AG20443 (cell line): ENCODE measurements at regions not wholly inside any gene's neighbourhood (a gene's known extent, or its start where the extent isn't known, plus 50 kb on each side); places are given as distances from the start of the nearest gene placed in this dataset.
"Not testable (repeated sequence)": the region's sequence is repeated elsewhere in the genome, so short reads cannot be mapped to it uniquely, and the experiment has no call there.

Experiments used
- DNase-seq: peaks from one replicate; pipeline ENCODE4 v3.0.0; 2012; ENCODE audit warnings: low spot score, mixed read lengths

DNA sequence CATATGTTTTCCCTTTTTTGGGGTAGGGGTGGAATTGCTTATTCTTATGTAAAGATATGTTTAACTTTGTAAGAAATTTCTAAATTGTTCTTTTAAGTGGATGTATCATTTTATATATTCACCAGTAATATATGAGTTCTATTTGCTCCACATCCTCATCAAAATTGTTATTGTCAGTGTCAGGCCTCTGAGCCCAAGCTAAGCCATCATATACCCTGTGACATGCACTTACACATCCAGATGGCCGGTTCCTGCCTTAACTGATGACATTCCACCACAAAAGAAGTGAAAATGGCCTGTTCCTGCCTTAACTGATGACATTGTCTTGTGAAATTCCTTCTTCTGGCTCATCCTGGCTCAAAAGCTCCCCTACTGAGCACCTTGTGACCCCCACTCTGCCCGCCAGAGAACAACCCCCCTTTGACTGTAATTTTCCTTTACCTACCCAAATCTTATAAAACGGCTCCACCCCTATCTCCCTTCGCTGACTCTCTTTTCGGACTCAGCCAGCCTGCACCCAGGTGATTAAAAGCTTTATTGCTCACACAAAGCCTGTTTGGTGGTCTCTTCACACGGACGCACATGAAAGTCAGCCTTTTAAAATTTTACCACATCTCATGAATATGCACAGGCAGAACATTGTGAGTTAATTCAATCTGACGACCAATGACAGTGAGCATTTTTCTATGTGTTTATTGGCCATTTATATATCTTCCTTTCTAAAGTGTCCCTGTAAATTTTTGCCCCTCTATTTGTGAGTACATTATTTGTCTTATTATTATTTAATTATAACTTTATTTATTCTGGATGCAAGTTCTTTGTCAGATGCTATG is 176.8 kb downstream of the CDC14C start:
- not testable (repeated sequence) for DNase-seq

GRCh38 chr7:49102411-49102810 is 178.1 kb downstream of the CDC14C start:
- DNase-seq = no peak

GRCh38 chr7:49111706-49112105 is 187.4 kb downstream of the CDC14C start:
- DNase-seq = no peak

- no peak for DNase-seq
Observed at GRCh38 chr7:49112222-49112621, 187.9 kb downstream of the CDC14C start.

DNA sequence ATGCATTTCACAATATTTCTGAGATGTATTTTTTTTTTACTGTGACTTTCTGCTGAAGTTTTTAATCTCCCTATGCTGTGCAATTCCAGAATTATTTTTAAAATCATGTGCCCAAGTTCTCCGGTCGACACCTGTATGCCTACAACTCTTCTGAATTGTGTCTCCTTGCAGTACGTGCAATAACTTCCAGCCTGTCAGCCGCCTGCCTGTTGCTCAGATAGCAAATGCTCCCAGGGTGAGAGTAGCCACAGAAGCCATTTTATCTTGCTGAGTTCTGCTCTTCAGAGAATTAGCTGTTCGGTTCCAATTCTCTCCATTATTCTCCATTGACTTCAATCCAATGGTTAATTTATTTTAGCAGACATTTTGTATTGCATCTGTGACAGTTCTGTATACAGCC is 188.3 kb downstream of the CDC14C start:
- no peak for DNase-seq

- DNase-seq = no peak
Observed at GRCh38 chr7:49119706-49120105, 195.4 kb downstream of the CDC14C start.

DNA sequence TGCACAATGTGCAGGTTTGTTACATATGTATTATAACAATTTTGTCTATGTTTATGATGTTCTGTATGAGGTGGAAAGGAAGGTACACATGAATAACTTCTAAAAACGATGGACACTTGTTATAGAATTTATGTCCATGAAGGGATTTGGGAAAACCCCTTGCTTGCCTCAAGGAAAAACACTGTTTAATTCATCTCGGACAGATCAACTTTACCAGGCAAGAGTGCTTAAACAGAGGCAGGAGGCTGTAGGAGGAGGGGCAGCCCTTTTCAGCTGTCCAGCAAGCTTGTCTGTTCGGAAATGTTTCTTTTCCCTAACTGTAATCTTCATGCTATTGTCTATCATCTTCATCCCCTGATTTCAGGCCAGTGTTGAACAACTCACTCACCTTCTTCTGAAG is 200.9 kb downstream of the CDC14C start:
- no peak for DNase-seq

DNA sequence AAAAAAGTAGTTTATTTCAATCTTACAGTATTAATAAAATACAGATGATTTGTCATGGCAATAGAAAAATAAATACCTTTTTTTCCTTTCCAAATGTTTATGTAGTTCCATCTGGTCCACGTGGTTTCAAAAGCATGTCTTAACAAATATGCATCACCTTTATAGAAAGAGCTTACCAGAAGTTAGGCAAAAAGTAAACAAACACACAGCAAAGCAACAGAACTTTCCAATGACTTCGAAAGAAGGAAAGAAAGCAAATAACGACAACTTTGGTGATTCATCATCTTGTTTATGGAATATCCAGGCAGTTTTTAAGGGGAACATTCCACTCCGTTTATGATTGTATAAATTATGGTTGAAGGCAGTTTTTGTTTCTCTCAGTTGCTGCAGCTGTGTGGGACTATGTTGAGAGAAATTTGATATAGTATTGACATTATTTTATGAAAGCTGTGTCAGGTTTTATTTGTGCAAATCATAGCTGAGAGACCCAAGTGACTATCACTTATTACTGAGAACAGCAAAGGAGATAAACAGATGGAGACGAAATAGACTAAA is 203.1 kb downstream of the CDC14C start:
- no peak for DNase-seq

DNA sequence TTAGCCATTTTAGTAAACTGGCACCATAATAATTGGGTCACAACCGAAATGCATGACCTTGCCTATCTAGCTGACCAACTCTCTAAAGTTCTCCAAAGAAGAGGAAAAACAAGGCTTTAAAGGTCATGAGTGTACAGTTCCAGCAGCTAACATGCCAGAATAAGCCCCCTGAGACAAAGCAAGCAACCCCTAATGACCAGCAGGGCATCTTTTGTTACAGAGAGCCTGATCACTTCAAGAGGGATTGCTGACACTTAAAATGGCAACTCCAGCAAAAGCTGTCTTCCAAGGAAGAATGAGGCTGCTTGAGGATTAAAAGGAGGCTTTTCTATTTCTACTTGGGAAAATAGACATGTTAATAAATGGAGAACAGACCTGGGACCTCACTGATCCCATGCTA is 213.6 kb downstream of the CDC14C start:
- DNase-seq = no peak

DNA sequence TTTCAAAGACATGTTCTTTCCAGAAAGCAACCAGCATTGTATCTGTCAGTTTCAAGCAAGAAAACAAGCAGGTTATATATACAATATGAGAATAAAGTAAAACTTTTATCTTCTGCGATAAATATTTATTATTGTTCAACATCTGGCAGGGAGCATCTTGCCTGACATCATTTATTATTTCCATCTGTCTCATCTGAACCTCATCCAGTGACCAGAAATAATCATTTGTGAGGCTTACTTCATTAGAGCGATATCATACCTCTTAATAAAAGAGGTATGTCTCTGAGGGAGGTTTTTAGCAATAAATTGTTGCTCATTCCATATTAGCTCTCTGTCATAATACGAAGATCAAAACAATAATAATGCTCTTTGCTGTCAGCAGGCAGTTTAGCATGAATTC is 226.1 kb downstream of the CDC14C start:
- DNase-seq = no peak

- no peak for DNase-seq
Observed at GRCh38 chr7:49151146-49151545, 226.8 kb downstream of the CDC14C start.

DNA sequence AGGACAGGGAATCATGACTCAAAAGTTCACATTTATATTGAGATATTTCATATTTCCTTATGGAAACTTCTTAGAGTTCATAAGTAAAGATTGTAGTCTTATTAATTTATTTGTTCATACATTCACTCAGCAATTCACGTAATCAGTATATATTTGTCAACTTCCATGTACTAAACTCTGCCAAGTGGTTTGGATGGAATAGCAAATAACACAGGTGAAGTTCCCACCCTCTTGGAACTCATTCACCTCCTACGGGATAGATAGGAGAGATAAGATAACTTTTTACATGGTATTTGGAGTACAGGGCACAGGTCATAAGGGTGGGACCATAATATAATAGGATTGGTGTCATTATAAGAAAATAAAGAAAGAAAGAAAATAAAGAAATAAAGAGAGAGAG is 234.0 kb downstream of the CDC14C start:
- no peak for DNase-seq

- DNase-seq = no peak
Observed at GRCh38 chr7:49159536-49159935, 235.2 kb downstream of the CDC14C start.

DNA sequence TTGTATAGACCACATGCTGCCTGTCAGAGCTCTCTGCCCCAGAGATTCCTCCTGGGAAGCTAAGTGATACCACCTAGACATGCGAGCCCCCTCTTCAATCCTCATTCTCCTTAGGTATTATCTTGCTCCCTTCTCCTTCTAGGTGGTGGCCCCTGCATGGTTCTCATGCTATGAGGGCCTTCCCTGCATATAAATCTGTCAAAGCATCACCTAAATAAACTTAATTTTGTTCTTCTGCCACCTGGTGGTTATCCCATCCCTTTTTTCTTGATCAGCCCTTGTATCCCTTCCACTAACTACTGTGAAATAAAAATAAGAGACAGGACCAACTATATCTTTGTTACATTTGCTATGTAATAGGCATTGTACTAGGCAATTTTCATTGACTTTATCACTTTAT is 242.1 kb downstream of the CDC14C start:
- no peak for DNase-seq

GRCh38 chr7:49172639-49173038 is 248.3 kb downstream of the CDC14C start:
- DNase-seq = no peak

DNA sequence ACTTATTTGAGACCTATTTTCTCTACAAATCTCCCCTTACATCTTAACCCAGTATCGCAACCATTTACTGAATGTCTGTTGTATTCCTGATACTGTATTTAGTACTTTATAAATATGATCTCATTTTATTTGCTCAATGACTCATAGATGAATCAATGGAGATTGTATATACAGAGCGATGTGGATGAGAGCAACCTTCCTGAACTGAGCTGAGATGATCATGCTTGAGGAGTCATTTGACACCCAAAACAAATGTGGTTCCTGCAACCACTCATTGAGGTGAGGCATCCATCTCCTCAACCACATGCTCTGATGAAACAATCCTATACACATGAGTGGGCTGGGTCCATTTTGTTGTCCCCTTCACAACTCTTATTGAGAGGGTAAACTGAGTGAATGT is 250.0 kb downstream of the CDC14C start:
- DNase-seq = no peak

DNA sequence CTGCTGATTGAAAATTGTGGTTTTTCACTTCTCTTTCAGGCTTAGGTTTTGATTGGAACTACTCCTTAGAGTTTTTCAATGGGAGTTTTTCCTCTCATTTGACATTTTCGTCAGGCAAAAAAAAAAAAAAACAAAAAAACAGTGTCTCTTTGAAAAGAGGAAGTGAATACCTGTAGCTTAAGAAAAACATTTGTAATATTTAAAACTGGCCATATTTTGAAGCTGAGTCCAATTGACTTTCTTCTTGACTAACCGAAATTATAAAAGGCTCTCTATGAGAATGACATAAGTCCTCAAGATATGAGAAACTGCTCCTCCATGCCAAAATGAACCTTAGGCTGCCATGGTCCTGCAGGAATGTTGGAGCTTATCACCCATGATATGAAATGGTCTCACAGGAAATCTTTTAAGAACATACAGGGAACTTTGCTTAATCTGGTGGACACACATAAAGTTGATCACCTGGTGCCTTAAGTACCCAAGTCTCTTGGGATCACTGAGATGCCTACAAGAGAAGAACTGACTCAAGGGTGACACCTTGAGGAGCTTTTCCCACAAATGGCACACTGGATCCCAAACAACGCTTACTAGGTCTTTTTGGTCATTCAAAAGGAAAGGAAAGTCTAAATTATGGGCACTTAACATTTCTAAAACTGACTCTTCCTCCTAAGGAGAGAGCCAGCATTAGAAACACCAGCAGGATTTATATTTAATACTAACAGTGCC is 263.4 kb downstream of the CDC14C start:
- DNase-seq = no peak

DNA sequence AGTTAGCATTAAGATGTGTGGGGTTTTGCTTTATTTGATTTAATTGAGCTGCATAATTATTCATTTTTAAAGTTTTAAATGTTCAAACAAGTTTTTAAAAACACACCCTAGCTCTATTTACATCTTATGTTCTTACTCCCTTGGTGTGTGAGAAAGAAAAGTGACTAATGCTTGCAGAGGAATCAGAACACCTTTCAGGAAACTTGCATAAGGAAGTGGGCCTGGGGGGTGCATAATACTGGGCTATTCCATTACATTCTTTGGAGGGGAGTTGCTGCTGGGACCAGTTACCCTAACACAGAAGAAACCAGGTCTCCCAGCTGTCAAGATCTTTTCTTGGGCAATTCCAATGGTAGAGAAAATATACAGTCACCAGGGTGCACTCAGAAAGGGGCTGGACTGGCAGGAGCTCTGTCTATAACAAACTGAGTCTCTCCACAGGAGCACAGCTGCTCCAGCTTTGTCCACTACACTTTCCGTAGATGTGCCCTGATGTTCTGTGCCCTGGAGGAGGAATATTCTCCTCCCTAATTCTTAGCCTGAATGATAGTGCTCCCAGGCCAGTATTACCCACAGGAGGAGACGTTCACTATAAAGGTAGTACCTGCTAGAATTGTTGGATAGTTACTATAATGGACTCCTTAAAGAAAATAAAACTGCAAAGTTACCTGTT is 304.2 kb downstream of the CDC14C start:
- no peak for DNase-seq

DNA sequence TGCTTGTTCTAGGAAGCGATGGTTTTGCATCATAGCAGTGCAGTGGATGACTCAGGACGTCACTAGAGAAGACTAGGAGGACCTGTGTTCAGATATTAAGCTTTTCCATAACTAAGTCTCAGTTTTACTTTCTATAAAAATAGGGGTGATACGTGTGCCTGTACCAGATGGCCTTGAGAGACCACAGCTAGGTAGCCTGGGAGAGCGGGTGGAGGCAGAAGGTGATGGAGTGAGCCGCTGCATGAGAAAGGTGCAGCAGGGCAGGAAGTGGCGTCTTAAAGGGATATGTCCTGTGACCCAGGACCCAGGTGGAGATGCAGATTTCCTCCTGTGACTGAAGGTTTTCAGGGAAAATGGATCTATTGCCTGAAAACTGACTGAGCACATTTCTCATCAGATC is 304.9 kb downstream of the CDC14C start:
- DNase-seq = no peak

DNA sequence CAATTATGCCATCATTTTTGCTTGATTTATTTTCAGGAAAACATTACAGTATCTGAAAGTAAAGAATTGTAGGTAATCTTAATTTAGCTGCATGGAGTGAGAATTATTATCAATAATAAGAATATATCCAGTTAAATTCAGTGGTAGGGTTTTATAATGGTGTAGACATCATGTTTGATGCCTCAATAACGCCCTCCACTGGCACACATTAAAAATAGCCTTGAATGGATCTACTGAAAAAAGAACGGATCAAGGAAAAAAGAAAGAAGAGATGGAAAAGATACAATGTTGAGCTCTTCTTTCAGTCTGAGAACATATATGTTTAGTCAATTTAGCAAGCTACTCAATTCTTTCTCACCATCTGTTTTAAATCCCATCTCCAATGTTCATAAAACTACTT is 319.2 kb downstream of the CDC14C start:
- DNase-seq = no peak

DNA sequence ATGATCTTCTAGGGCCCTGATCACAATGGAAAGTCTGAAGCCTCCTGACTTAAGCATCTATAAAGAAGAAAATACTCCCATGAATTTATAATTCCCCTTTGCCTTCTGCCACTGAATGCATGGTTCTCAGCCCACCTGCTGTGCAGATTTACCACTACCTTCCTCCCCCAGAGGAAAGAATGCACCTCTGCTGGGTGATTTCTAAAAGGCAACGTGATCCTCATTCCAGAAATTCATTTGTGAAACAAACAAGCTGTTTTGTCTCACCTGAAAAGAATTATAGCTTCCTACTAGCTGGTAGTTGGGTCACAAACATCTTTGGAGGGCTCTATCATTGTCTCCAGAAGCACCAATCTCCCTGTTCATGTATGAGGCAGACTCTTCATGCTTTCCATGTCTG is 320.2 kb downstream of the CDC14C start:
- DNase-seq = no peak

- no peak for DNase-seq
Observed at GRCh38 chr7:49245062-49245461, 320.7 kb downstream of the CDC14C start.

DNA sequence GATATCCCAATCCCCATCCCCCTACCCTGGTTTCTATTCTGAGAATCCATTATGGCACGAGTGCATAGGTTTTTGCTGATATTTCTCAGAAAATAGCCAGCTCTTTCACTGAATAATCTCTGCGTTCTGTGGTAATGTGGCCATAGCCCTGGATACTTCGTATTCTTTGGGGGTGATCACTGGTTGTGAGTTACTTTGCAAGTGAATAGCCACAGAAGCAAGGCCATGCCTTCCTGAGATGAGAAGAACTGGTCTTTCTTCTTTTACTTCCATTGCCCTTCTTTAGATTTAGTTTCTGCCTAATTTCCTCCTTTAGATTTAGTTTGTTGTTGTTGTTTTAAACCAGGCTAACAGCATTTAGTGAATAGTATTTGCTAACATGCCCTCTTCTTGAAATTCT is 323.4 kb downstream of the CDC14C start:
- no peak for DNase-seq
